ENCODE measurements at regions not wholly inside any gene's neighbourhood (a gene's known extent, or its start where the extent isn't known, plus 50 kb on each side); places are given as distances from the start of the nearest gene placed in this dataset.
A peak's percentile ranks its signal among the peaks of the same experiment; 100 is the strongest.
"Not testable (repeated sequence)": the region's sequence is repeated elsewhere in the genome, so short reads cannot be mapped to it uniquely, and the experiment has no call there.

DNA sequence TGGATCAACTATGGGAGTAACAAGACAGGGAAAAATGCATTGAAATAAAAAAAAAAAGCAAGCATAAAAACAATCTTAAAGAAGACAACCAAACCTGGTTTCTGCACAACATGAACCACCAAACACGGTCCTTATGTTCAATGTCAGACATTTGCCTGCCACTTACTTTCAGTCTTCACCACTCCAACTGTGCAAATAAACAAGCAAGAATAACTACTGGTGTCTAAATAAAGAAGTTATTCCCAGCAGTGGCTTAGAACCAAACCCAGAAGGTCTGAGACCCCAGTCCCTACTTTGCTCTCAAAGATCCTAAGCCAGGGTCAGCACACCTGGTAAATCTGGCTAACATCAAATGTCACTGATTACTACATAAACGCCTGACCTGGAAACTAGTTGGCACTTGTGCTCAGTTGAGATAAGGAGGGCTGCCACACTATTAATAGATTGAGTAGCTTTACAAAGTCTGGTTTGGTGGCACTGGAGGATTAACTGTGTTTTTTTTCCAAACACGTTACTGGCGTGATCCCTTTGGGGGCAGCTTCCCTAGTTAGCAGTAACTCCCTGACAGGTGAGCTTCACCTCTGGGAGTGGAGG is 62.7 kb upstream of the ABLIM1 start:
- no peaks in the 10 kb centered on the region for H3K27me3 ChIP-seq
- 22 to 32% methylated on average over 4 of the region's 4 CpGs for WGBS, 2 donors
- intact Hi-C loops (cut with DNase I), result loop anchor here in 1 of 10 donors (5.0 kb wide), 1 partner anchor 37 kb away; no protein-coding TSS in a partner anchor
- ATAC-seq (peak; percentile 48 to 87 (median 79)), DNase-seq (peak in 1 of 2 donors; percentile 56)
- H3K4me3 ChIP-seq, result no peak overlapping the region
- no peaks in the 10 kb centered on the region for H3K36me3 ChIP-seq
- TF ChIP-seq, protein P1, sequence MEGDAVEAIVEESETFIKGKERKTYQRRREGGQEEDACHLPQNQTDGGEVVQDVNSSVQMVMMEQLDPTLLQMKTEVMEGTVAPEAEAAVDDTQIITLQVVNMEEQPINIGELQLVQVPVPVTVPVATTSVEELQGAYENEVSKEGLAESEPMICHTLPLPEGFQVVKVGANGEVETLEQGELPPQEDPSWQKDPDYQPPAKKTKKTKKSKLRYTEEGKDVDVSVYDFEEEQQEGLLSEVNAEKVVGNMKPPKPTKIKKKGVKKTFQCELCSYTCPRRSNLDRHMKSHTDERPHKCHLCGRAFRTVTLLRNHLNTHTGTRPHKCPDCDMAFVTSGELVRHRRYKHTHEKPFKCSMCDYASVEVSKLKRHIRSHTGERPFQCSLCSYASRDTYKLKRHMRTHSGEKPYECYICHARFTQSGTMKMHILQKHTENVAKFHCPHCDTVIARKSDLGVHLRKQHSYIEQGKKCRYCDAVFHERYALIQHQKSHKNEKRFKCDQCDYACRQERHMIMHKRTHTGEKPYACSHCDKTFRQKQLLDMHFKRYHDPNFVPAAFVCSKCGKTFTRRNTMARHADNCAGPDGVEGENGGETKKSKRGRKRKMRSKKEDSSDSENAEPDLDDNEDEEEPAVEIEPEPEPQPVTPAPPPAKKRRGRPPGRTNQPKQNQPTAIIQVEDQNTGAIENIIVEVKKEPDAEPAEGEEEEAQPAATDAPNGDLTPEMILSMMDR (IDR thresholded peaks at IDR 0.05), result no peak
- no peaks in the 10 kb centered on the region for H3K9me3 ChIP-seq
- H3K4me1 ChIP-seq, result peaks cover 3 to 91% (median 68%) of the 10 kb centered on the region in 9 donors
- H3K27ac ChIP-seq, result peak overlapping the region; percentile 70 to 93 (median 82)

- DNase-seq, H3K36me3 ChIP-seq, H3K9me3 ChIP-seq, H3K4me3 ChIP-seq, ATAC-seq, H3K27me3 ChIP-seq: not testable (repeated sequence)
- Histone ChIP-seq H3K4me1 (peaks cover 0 to 88% (median 61%) of the 10 kb centered on the region in 9 donors), H3K27ac (peak overlapping the region in 9 of 10 donors; percentile 71 to 93 (median 84))
- intact Hi-C loops (cut with DNase I), result loop anchor here in 1 of 10 donors (5.0 kb wide), 1 partner anchor 35 kb away; no protein-coding TSS in a partner anchor
- 22 to 28% methylated on average over 3 of the region's 3 CpGs for WGBS, 2 donors
Measured at GRCh38 chr10:114722136-114722535, 64.1 kb upstream of the ABLIM1 start.

DNA sequence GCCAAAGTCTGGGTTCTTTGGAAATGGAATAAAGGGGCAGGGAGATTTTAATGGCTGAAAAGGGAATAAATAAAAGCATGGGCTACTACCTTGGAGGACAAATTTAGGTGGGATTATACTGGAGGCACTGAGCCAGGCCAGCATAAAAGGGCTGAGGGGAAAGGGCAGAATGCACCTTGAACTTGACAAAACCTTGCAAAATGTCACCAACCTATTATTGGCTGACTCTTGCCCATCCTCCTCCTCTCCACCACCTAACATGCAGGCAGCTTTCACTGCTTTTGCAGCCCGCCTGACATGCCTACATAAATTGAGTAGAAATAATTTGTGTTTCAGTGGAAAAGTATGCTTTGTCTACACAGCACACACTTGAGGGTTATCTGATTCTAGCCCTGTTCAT is 65.3 kb upstream of the ABLIM1 start:
- Histone ChIP-seq H3K4me1 (peaks cover 0 to 85% (median 53%) of the 10 kb centered on the region in 9 donors), H3K9me3 (no peaks in the 10 kb centered on the region), H3K27ac (peak overlapping the region in 7 of 10 donors; percentile 5 to 93 (median 81)), H3K4me3 (no peak overlapping the region), H3K27me3 (no peaks in the 10 kb centered on the region), H3K36me3 (no peaks in the 10 kb centered on the region)
- 68 to 84% methylated on average over 1 of the region's 1 CpG for WGBS, 2 donors
- TF ChIP-seq, protein P1 (IDR thresholded peaks at IDR 0.05), result no peak
- intact Hi-C loops (cut with DNase I), result loop anchor here in 1 of 10 donors (5.0 kb wide), 1 partner anchor 34 kb away; no protein-coding TSS in a partner anchor
- ATAC-seq (no peak), DNase-seq (no peak)

GRCh38 chr10:114723991-114724715 is 66.1 kb upstream of the ABLIM1 start:
- WGBS, 2 donors, result 92 to 93% methylated on average over 3 of the region's 3 CpGs
- H3K9me3 ChIP-seq, result no peaks in the 10 kb centered on the region
- peaks cover 0 to 84% (median 48%) of the 10 kb centered on the region in 9 donors for H3K4me1 ChIP-seq
- H3K4me3 ChIP-seq, result no peak overlapping the region
- ATAC-seq (no peak), DNase-seq (no peak)
- no peaks in the 10 kb centered on the region for H3K36me3 ChIP-seq
- H3K27ac ChIP-seq, result peak overlapping the region in 4 of 10 donors; percentile 4 to 93 (median 52)
- intact Hi-C loops (cut with DNase I), result loop anchor here in 1 of 10 donors (5.0 kb wide), 1 partner anchor 33 kb away; no protein-coding TSS in a partner anchor
- TF ChIP-seq, protein P1 (IDR thresholded peaks at IDR 0.05), result no peak
- H3K27me3 ChIP-seq, result no peaks in the 10 kb centered on the region
